HL-60 (cell line): ENCODE measurements at regions not wholly inside any gene's neighbourhood (a gene's known extent, or its start where the extent isn't known, plus 50 kb on each side); places are given as distances from the start of the nearest gene placed in this dataset.

Source experiments
- DNase-seq, 2 experiments: peaks; one replicate each; pipeline ENCODE4 v3.0.0-alpha.2; 2010 to 2020; ENCODE audit warnings: low read depth in 1 of 2, low spot score in 1 of 2
- H3K27ac ChIP-seq: fragments of 250-450 bp; sonication (Bioruptor Pico); replicated peaks from 2 replicates; pipeline ENCODE4 v1.5.1; 2020; ENCODE audit warnings: mild to moderate bottlenecking, moderate library complexity
- H3K27me3 ChIP-seq: fragments of 250-450 bp; sonication (Bioruptor Pico); 2 replicates; pipeline ENCODE4 v1.5.1; 2021; ENCODE audit warnings: mild to moderate bottlenecking, moderate library complexity; ENCODE audit not compliant: insufficient read depth, poor library complexity, severe bottlenecking
- H3K4me3 ChIP-seq: replicated peaks from 2 replicates; pipeline ENCODE4 v1.5.1; 2011; ENCODE audit warnings: mild to moderate bottlenecking, control low read depth, low read length; ENCODE audit not compliant: insufficient read depth
- GABPA ChIP-seq: IDR thresholded peaks from 2 replicates; pipeline ENCODE4 v1.6.1; 2012; ENCODE audit warnings: low read depth
- POLR2AphosphoS5 ChIP-seq: IDR thresholded peaks from 2 replicates; pipeline ENCODE4 v1.6.1; 2012; ENCODE audit warnings: low read depth
- SPI1 ChIP-seq: IDR thresholded peaks from 2 replicates; pipeline ENCODE4 v1.6.1; 2012; ENCODE audit warnings: low read depth, mild to moderate bottlenecking, borderline replicate concordance
- TF ChIP-seq, protein P1 (sequence below): IDR thresholded peaks from 2 replicates; pipeline ENCODE4 v1.6.1; 2012; ENCODE audit warnings: low read depth; ENCODE audit not compliant: insufficient replicate concordance
- TF ChIP-seq, protein P2 (sequence below): IDR thresholded peaks from one replicate; pipeline ENCODE4 v1.5.1; 2011; ENCODE audit warnings: low read length, control low read depth, inconsistent platforms; ENCODE audit not compliant: insufficient read depth

DNA sequence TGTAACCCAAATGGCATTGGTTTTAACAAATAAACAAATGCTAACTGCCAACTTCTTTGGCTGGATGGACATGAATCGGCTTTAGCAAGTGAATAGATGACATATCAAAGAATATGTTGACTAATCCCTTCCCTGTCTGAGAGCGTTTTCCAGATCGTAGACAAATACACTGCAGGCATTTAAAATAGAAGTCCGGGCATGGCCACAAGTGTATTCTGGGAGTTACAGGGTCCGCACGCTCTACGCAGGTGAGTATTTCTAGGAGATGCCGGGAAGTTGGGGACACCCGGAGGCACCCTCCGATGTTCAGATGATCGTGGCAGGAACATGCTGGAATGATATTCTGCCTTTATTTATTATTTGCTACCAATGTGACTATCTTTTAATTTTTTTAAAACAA is 53.2 kb upstream of the ZNF536 start:
- Histone ChIP-seq H3K27me3 (no peaks in the 10 kb centered on the region), H3K4me3 (no peak overlapping the region), H3K27ac (no peak overlapping the region)
- no peak for DNase-seq
- no peak for TF ChIP-seq GABPA
- TF ChIP-seq, protein P1, sequence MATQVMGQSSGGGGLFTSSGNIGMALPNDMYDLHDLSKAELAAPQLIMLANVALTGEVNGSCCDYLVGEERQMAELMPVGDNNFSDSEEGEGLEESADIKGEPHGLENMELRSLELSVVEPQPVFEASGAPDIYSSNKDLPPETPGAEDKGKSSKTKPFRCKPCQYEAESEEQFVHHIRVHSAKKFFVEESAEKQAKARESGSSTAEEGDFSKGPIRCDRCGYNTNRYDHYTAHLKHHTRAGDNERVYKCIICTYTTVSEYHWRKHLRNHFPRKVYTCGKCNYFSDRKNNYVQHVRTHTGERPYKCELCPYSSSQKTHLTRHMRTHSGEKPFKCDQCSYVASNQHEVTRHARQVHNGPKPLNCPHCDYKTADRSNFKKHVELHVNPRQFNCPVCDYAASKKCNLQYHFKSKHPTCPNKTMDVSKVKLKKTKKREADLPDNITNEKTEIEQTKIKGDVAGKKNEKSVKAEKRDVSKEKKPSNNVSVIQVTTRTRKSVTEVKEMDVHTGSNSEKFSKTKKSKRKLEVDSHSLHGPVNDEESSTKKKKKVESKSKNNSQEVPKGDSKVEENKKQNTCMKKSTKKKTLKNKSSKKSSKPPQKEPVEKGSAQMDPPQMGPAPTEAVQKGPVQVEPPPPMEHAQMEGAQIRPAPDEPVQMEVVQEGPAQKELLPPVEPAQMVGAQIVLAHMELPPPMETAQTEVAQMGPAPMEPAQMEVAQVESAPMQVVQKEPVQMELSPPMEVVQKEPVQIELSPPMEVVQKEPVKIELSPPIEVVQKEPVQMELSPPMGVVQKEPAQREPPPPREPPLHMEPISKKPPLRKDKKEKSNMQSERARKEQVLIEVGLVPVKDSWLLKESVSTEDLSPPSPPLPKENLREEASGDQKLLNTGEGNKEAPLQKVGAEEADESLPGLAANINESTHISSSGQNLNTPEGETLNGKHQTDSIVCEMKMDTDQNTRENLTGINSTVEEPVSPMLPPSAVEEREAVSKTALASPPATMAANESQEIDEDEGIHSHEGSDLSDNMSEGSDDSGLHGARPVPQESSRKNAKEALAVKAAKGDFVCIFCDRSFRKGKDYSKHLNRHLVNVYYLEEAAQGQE, result no peak
- TF ChIP-seq POLR2AphosphoS5, result no peak
- TF ChIP-seq, protein P2, sequence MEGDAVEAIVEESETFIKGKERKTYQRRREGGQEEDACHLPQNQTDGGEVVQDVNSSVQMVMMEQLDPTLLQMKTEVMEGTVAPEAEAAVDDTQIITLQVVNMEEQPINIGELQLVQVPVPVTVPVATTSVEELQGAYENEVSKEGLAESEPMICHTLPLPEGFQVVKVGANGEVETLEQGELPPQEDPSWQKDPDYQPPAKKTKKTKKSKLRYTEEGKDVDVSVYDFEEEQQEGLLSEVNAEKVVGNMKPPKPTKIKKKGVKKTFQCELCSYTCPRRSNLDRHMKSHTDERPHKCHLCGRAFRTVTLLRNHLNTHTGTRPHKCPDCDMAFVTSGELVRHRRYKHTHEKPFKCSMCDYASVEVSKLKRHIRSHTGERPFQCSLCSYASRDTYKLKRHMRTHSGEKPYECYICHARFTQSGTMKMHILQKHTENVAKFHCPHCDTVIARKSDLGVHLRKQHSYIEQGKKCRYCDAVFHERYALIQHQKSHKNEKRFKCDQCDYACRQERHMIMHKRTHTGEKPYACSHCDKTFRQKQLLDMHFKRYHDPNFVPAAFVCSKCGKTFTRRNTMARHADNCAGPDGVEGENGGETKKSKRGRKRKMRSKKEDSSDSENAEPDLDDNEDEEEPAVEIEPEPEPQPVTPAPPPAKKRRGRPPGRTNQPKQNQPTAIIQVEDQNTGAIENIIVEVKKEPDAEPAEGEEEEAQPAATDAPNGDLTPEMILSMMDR, result no peak
- TF ChIP-seq SPI1, result no peak

DNA sequence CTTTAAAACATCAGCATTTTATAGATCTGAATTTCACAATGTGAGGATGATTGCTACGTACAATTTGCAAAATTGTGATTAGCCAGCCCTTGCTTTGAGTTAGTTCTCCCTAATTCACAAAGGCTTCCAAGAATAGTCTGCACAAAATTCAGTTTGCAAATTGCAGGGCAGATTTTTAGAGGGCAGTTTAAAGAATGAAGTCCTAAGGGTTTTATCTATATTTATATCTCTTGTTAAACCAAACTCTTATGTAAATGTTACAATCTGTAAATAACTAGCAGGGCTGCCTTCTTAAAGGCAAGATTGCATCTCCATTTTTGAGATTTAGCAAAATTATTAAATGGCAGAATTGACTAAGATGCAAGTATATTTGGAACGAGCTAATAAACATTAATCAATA is 52.8 kb upstream of the ZNF536 start:
- H3K4me3 ChIP-seq, result no peak overlapping the region

DNA sequence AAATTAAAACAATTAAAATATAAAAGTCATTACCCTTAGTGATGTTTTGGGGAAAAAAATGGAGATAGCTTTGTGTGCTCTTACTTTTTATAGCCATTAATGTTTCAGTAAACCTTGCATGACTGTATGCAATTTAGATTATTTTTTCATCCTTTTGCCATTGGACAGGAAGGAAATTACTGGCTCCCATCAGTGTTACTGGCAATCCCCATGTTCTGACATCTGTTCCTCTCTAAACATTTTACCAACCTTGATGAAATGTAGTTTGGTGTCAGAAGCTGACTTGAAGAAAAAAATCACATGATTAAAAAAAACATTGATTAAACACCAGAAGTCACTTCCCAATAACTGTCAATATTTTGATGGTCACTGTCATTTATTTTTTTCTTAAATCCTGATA is 52.3 kb upstream of the ZNF536 start:
- Histone ChIP-seq H3K4me3 (no peak overlapping the region), H3K27me3 (no peaks in the 10 kb centered on the region), H3K27ac (no peak overlapping the region)
- no peak for DNase-seq
- no peak for TF ChIP-seq GABPA
- TF ChIP-seq, protein P2, result no peak
- no peak for TF ChIP-seq POLR2AphosphoS5
- TF ChIP-seq SPI1, result no peak
- TF ChIP-seq, protein P1, result no peak

More for the DNA sequence above, 52.8 kb upstream of the ZNF536 start:
- TF ChIP-seq, protein P1, result no peak
- TF ChIP-seq GABPA (no peak), POLR2AphosphoS5 (no peak), SPI1 (no peak)
- TF ChIP-seq, protein P2, result no peak
- no peak overlapping the region for H3K27ac ChIP-seq
- H3K27me3 ChIP-seq, result no peaks in the 10 kb centered on the region
- DNase-seq, result no peak
